Vagina (tissue), 2 donors: ENCODE measurements at regions not wholly inside any gene's neighbourhood (a gene's known extent, or its start where the extent isn't known, plus 50 kb on each side); places are given as distances from the start of the nearest gene placed in this dataset.

ENCODE experiments used
- POLR2A ChIP-seq, 2 donors: fragments of 450-650 bp; IDR thresholded peaks; one replicate each; pipeline ENCODE4 v1.6.1; 2017; ENCODE audit warnings: antibody characterized with exemption in 2 of 2, mild to moderate bottlenecking in 2 of 2, moderate library complexity in 2 of 2
- POLR2AphosphoS5 ChIP-seq, 2 donors: sonication (generic); formaldehyde crosslinking; IDR thresholded peaks; one replicate each; pipeline ENCODE4 v1.9.0; 2017; ENCODE audit warnings: antibody characterized with exemption in 2 of 2, mild to moderate bottlenecking in 2 of 2, low read depth in 1 of 2; ENCODE audit not compliant: insufficient read depth in 1 of 2
- TF ChIP-seq, protein P1 (sequence below), 3 experiments: fragments of 450-650 bp in 2 of 3; fragments of 200-600 bp in 1 of 3; sonication (generic) in 1 of 3; IDR thresholded peaks; one replicate each; pipeline ENCODE4 v1.5.1; 2017 to 2019; ENCODE audit warnings: antibody characterized with exemption in 3 of 3, mild to moderate bottlenecking in 2 of 3, moderate library complexity in 2 of 3

DNA sequence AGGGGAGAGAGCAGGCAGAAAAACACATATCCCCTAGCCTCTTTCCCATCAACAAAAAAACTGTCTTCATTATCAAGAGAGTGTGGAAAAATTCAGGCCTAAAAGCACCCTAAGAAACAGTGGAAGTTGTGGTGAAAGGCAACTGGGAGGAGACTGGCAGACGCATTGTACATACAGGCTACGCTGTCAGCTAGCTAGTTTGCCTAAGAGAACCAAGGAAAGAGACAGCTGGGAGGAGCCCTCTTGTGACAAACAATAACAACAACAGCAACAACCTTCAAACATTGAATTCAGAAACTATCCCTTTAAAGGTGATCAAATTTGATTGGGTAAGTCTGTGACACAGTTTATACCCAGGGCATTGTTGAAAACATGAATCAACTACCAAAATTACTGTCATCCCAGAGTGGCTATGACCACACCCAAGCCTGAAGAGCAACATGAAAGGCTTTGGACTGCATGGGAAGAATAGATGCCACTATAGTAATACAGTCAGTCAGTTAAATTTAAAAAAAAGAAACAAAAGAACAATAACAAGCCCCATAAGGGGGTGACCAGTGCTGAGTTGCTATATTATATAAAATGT lies 88.9 kb upstream of the CRIM1 start:
- TF ChIP-seq, protein P1, sequence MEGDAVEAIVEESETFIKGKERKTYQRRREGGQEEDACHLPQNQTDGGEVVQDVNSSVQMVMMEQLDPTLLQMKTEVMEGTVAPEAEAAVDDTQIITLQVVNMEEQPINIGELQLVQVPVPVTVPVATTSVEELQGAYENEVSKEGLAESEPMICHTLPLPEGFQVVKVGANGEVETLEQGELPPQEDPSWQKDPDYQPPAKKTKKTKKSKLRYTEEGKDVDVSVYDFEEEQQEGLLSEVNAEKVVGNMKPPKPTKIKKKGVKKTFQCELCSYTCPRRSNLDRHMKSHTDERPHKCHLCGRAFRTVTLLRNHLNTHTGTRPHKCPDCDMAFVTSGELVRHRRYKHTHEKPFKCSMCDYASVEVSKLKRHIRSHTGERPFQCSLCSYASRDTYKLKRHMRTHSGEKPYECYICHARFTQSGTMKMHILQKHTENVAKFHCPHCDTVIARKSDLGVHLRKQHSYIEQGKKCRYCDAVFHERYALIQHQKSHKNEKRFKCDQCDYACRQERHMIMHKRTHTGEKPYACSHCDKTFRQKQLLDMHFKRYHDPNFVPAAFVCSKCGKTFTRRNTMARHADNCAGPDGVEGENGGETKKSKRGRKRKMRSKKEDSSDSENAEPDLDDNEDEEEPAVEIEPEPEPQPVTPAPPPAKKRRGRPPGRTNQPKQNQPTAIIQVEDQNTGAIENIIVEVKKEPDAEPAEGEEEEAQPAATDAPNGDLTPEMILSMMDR (IDR thresholded peaks at IDR 0.05), result no peak
- no peak for TF ChIP-seq POLR2A (IDR thresholded peaks at IDR 0.05)
- no peak for TF ChIP-seq POLR2AphosphoS5 (IDR thresholded peaks at IDR 0.05; ENCODE audit: insufficient read depth in 1 of 2, low read depth in 1 of 2)
